Upper lobe of left lung (tissue), 6 donors: ENCODE measurements at regions not wholly inside any gene's neighbourhood (a gene's known extent, or its start where the extent isn't known, plus 50 kb on each side); places are given as distances from the start of the nearest gene placed in this dataset.
"Not testable (repeated sequence)": the region's sequence is repeated elsewhere in the genome, so short reads cannot be mapped to it uniquely, and the experiment has no call there.

Experiments used
- ATAC-seq, 2 donors: fragments of 200-7000 bp; cut with Tn5 transposase; one replicate each; pipeline ENCODE4 v1.9.1; 2022; ENCODE audit warnings: mild to moderate bottlenecking in 2 of 2, moderate library complexity in 2 of 2; ENCODE audit not compliant: low FRiP score in 2 of 2
- DNase-seq, 2 donors: peaks; one replicate each; pipeline ENCODE4 v3.0.0-alpha.2; 2019 to 2020
- H3K27ac ChIP-seq, 4 donors: fragments of 200-600 bp; sonication (generic); one replicate each; pipeline ENCODE4 v1.5.1; 2016 to 2019
- H3K27me3 ChIP-seq, 4 donors: fragments of 200-600 bp; sonication (generic); one replicate each; pipeline ENCODE4 v1.5.1; 2017 to 2019
- H3K36me3 ChIP-seq, 4 donors: fragments of 200-600 bp; sonication (generic); one replicate each; pipeline ENCODE4 v1.5.1; 2016 to 2019
- H3K4me1 ChIP-seq, 4 donors: fragments of 200-600 bp; sonication (generic); one replicate each; pipeline ENCODE4 v1.5.1; 2018 to 2019
- H3K4me3 ChIP-seq, 4 donors: fragments of 200-600 bp; sonication (generic); one replicate each; pipeline ENCODE4 v1.5.1; 2017 to 2019; ENCODE audit warnings: mild to moderate bottlenecking in 2 of 4, moderate library complexity in 1 of 4
- H3K9me3 ChIP-seq, 4 donors: fragments of 200-600 bp; sonication (generic); one replicate each; pipeline ENCODE4 v1.5.1; 2018 to 2019
- EP300 ChIP-seq, 4 donors: sonication (generic); formaldehyde crosslinking; IDR thresholded peaks; one replicate each; pipeline ENCODE4 v1.5.1; 2017; ENCODE audit warnings: antibody characterized with exemption in 4 of 4, control low read depth in 2 of 4
- POLR2A ChIP-seq, 4 donors: fragments of 450-650 bp; IDR thresholded peaks; one replicate each; pipeline ENCODE4 v1.5.1; 2016 to 2017; ENCODE audit warnings: antibody characterized with exemption in 4 of 4, mild to moderate bottlenecking in 2 of 4
- POLR2AphosphoS5 ChIP-seq, 2 donors: sonication (generic); formaldehyde crosslinking; IDR thresholded peaks; one replicate each; pipeline ENCODE4 v1.5.1; 2017; ENCODE audit warnings: antibody characterized with exemption in 2 of 2
- WGBS, 2 donors: methylation state at CpG; one replicate each; pipeline ENCODE4 v1.1.5; 2017 to 2018; 5-methylcytosine and 5-hydroxymethylcytosine counted together
- TF ChIP-seq, protein P1 (sequence below), 6 experiments: fragments of 450-650 bp in 4 of 6; fragments of 200-600 bp in 2 of 6; sonication (generic) in 2 of 6; IDR thresholded peaks; one replicate each; pipeline ENCODE4 v1.5.1; 2016 to 2019; ENCODE audit warnings: antibody characterized with exemption in 6 of 6
- donor health status: DM: no; HTN: no; CAD: no; lungs with moderate emphysema.
- donor health status: DM: no; HTN: yes; CAD: no; lungs with severe emphysema.

DNA sequence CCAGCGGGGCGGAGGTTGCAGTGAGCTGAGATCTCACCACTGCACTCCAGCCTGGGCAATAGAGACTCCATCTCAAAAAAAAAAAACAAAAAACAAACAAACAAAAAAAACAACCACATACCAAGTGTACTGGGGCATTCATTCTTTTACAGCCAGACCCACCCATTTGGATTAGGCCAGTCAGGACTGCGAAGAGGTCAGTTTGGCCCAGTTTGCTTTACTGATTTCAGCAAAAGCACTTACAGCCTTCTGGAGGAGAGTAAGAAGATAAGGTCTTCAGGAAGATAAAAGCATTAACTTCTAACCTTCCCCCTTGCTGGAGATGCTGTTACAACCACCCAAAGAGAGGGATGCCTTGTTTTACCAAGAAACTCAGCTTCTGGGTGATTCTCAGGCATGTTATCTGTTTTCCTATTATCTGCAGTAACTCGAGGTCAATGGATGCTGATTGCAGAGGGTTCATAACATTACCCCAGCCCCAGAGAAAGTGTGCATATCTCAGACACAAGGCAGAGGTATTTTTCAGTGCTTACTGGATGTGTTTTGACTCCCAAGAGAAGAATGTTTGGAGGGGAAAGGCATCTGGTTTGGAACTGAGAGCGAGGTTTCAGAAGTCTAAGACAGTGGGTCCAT, 118.9 kb downstream of the RIN2 start:
- WGBS, 2 donors, result 79 to 89% methylated on average over 5 of the region's 5 CpGs
- peaks cover 2 to 7% (median 6%) of the 10 kb centered on the region in 4 donors for H3K4me1 ChIP-seq
- no peak for TF ChIP-seq POLR2AphosphoS5 (IDR thresholded peaks at IDR 0.05)
- no peak for TF ChIP-seq POLR2A (IDR thresholded peaks at IDR 0.05)
- no peak for TF ChIP-seq EP300 (IDR thresholded peaks at IDR 0.05)
- no peaks in the 10 kb centered on the region for H3K27me3 ChIP-seq
- H3K36me3 ChIP-seq, result peaks cover 0 to 12% (median 0%) of the 10 kb centered on the region in 4 donors
- H3K4me3 ChIP-seq, result no peak overlapping the region
- no peaks in the 10 kb centered on the region for H3K9me3 ChIP-seq
- H3K27ac ChIP-seq, result peak overlapping the region; percentile 29 to 67 (median 58)
- ATAC-seq (no peak), DNase-seq (no peak)

DNA sequence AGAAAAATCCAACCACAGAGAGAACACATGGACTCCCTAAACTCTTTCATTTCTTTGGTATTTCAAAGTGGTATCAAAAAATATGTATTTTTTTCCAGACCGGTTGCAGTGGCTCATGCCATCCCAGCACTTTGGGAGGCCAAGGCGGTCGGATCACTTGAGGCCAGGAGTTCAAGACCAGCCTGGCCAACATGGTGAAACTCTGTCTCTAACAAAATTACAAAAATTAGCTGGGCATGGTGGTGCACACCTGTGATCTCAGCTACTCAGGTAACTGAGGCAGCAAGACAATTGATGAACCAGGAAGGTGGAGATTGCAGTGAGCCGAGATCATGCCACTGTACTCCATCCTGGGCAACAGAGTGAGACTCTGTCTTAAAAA, 121.8 kb downstream of the RIN2 start:
- ATAC-seq, H3K27me3 ChIP-seq, H3K4me3 ChIP-seq, DNase-seq, H3K36me3 ChIP-seq, H3K27ac ChIP-seq, H3K9me3 ChIP-seq: not testable (repeated sequence)
- H3K4me1 ChIP-seq, result peaks cover 6 to 11% (median 9%) of the 10 kb centered on the region in 4 donors
- WGBS, 2 donors, result 90 to 94% methylated on average over 4 of the region's 4 CpGs

GRCh38 chr20:19880256-19881079, 122.4 kb downstream of the RIN2 start:
- no peak for ATAC-seq

DNA sequence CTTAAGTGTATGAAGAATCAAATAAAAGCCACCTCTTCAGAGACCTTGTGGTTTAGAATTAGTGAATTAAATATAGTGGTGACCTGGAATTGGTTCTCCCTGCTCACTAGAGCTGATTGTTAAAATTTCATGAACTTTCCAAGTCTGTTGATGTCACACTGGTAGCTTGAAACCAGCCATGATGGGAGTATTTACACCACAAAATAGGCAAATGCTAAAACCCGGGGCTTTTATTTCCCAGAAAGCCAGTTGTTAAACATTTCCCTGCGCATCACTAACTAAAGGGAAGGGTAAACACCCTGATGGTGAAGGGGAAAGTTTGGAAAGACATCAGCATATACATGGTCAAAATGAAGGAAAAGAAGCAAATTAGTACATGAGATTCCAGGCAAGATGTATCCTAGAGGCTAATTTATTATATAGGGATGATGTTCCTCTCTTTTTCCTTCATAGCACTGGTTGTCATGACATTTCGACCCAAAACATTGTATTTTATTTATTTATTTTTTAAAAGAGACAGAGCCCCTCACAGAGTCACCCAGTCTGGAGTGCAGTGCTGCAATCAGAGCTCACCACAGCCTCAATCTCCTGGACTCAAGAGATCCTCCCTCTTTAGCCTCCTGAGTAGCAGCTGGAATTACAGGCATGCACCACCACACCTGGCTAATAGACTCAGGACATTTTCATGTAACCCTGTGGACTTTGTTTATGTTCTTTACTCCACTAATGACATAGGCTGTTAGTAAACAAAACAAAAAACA, 123.2 kb downstream of the RIN2 start:
- H3K4me3 ChIP-seq, result no peak overlapping the region
- WGBS, 2 donors, result 90 to 95% methylated on average over 3 of the region's 3 CpGs
- peaks cover 15 to 20% (median 17%) of the 10 kb centered on the region in 4 donors for H3K4me1 ChIP-seq
- TF ChIP-seq POLR2AphosphoS5 (IDR thresholded peaks at IDR 0.05) (no peak), POLR2A (IDR thresholded peaks at IDR 0.05) (no peak), EP300 (IDR thresholded peaks at IDR 0.05) (no peak)
- TF ChIP-seq, protein P1, sequence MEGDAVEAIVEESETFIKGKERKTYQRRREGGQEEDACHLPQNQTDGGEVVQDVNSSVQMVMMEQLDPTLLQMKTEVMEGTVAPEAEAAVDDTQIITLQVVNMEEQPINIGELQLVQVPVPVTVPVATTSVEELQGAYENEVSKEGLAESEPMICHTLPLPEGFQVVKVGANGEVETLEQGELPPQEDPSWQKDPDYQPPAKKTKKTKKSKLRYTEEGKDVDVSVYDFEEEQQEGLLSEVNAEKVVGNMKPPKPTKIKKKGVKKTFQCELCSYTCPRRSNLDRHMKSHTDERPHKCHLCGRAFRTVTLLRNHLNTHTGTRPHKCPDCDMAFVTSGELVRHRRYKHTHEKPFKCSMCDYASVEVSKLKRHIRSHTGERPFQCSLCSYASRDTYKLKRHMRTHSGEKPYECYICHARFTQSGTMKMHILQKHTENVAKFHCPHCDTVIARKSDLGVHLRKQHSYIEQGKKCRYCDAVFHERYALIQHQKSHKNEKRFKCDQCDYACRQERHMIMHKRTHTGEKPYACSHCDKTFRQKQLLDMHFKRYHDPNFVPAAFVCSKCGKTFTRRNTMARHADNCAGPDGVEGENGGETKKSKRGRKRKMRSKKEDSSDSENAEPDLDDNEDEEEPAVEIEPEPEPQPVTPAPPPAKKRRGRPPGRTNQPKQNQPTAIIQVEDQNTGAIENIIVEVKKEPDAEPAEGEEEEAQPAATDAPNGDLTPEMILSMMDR (IDR thresholded peaks at IDR 0.05), result no peak
- no peaks in the 10 kb centered on the region for H3K27me3 ChIP-seq
- ATAC-seq, result no peak
- DNase-seq, result no peak
- peak overlapping the region in 1 of 4 donors; percentile 45 for H3K27ac ChIP-seq
- no peaks in the 10 kb centered on the region for H3K36me3 ChIP-seq
- no peaks in the 10 kb centered on the region for H3K9me3 ChIP-seq

More at GRCh38 chr20:19880256-19881079, 122.4 kb downstream of the RIN2 start:
- no peak for DNase-seq
- no peaks in the 10 kb centered on the region for H3K9me3 ChIP-seq
- no peaks in the 10 kb centered on the region for H3K36me3 ChIP-seq
- H3K4me1 ChIP-seq, result peaks cover 8 to 14% (median 11%) of the 10 kb centered on the region in 4 donors
- no peak for TF ChIP-seq POLR2AphosphoS5 (IDR thresholded peaks at IDR 0.05)
- no peak for TF ChIP-seq POLR2A (IDR thresholded peaks at IDR 0.05)
- TF ChIP-seq, protein P1 (IDR thresholded peaks at IDR 0.05), result no peak
- no peak for TF ChIP-seq EP300 (IDR thresholded peaks at IDR 0.05)
- WGBS, 2 donors, result 73 to 83% methylated on average over 10 of the region's 10 CpGs
- no peak overlapping the region for H3K4me3 ChIP-seq
- peak overlapping the region in 2 of 4 donors; percentile 29 to 45 for H3K27ac ChIP-seq
- no peaks in the 10 kb centered on the region for H3K27me3 ChIP-seq

GRCh38 chr20:19881990-19882389, 123.9 kb downstream of the RIN2 start:
- H3K4me1 ChIP-seq, result peaks cover 19 to 25% (median 20%) of the 10 kb centered on the region in 4 donors
- TF ChIP-seq, protein P1 (IDR thresholded peaks at IDR 0.05), result no peak
- TF ChIP-seq POLR2AphosphoS5 (IDR thresholded peaks at IDR 0.05) (no peak), POLR2A (IDR thresholded peaks at IDR 0.05) (no peak), EP300 (IDR thresholded peaks at IDR 0.05) (no peak)
- DNase-seq (no peak), ATAC-seq (no peak)
- no peak overlapping the region for H3K4me3 ChIP-seq
- 90 to 92% methylated on average over 3 of the region's 3 CpGs for WGBS, 2 donors
- no peaks in the 10 kb centered on the region for H3K9me3 ChIP-seq
- no peak overlapping the region for H3K27ac ChIP-seq
- no peaks in the 10 kb centered on the region for H3K27me3 ChIP-seq
- no peaks in the 10 kb centered on the region for H3K36me3 ChIP-seq
